GM20000 (cell line): ENCODE measurements at regions not wholly inside any gene's neighbourhood (a gene's known extent, or its start where the extent isn't known, plus 50 kb on each side); places are given as distances from the start of the nearest gene placed in this dataset.
"Not testable (repeated sequence)": the region's sequence is repeated elsewhere in the genome, so short reads cannot be mapped to it uniquely, and the experiment has no call there.

ENCODE experiments used
- DNase-seq: peaks from one replicate; pipeline ENCODE4 v3.0.0; 2012; ENCODE audit warnings: low spot score
- CTCF ChIP-seq: IDR thresholded peaks from 2 replicates; pipeline ENCODE4 v1.5.1; 2012; ENCODE audit warnings: mild to moderate bottlenecking, control low read depth; ENCODE audit errors: extremely low read depth, missing control alignments

GRCh38 chr3:82122554-82123345, 361.3 kb upstream of the GBE1 start:
- no peak for TF ChIP-seq CTCF
- DNase-seq = no peak

GRCh38 chr3:82114589-82114988, 353.1 kb upstream of the GBE1 start:
- TF ChIP-seq CTCF = no peak
- DNase-seq = no peak

- not testable (repeated sequence) for DNase-seq
These were observed 349.3 kb upstream of the GBE1 start for GRCh38 chr3:82110721-82111120.

- DNase-seq = no peak
- no peak for TF ChIP-seq CTCF
These were observed 341.8 kb upstream of the GBE1 start for GRCh38 chr3:82103241-82103640.

GRCh38 chr3:82100378-82100777, 338.9 kb upstream of the GBE1 start:
- DNase-seq = no peak
- no peak for TF ChIP-seq CTCF

- no peak for TF ChIP-seq CTCF
- DNase-seq = no peak
These were observed 332.2 kb upstream of the GBE1 start for GRCh38 chr3:82093641-82094040.

GRCh38 chr3:82088749-82089148, 327.3 kb upstream of the GBE1 start:
- no peak for TF ChIP-seq CTCF
- DNase-seq = peak; percentile 16

GRCh38 chr3:82087958-82088357, 326.5 kb upstream of the GBE1 start:
- DNase-seq = no peak
- no peak for TF ChIP-seq CTCF
